HG03097 (cell line): ENCODE measurements at regions not wholly inside any gene's neighbourhood (a gene's known extent, or its start where the extent isn't known, plus 50 kb on each side); places are given as distances from the start of the nearest gene placed in this dataset.
"Not testable (repeated sequence)": the region's sequence is repeated elsewhere in the genome, so short reads cannot be mapped to it uniquely, and the experiment has no call there.

Experiments used
- ATAC-seq: cut with Tn5 transposase; IDR thresholded peaks from one replicate; pipeline ENCODE4 v1.9.1; 2021; ENCODE audit not compliant: unreplicated experiment, low FRiP score

- no peak for ATAC-seq
Measured at GRCh38 chr12:116687888-116688287, 50.0 kb downstream of the SPRING1 start.

- no peak for ATAC-seq
Measured at GRCh38 chr12:116684891-116685290, 53.0 kb downstream of the SPRING1 start.

DNA sequence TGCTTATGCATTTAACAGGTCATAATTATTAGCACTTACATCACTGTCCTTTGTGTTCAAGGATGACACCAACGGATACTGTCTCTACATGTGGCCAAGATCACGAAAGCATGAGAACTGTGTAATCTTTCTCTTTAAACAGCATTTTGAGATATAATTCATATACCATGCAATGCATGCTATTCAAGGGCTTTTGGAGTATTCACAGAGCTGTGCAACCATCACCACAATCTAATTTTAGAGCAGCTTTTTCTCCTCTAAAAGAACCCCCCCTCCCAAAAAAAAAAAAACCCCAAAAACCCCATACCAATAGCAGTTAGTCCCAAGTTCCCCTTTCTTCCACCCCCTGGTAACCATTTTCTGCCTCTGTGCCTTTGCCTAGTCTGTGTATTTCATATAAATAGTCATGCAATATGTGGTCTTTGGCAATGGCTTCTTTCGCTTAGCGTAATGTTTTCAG, 60.6 kb downstream of the SPRING1 start:
- ATAC-seq = no peak

DNA sequence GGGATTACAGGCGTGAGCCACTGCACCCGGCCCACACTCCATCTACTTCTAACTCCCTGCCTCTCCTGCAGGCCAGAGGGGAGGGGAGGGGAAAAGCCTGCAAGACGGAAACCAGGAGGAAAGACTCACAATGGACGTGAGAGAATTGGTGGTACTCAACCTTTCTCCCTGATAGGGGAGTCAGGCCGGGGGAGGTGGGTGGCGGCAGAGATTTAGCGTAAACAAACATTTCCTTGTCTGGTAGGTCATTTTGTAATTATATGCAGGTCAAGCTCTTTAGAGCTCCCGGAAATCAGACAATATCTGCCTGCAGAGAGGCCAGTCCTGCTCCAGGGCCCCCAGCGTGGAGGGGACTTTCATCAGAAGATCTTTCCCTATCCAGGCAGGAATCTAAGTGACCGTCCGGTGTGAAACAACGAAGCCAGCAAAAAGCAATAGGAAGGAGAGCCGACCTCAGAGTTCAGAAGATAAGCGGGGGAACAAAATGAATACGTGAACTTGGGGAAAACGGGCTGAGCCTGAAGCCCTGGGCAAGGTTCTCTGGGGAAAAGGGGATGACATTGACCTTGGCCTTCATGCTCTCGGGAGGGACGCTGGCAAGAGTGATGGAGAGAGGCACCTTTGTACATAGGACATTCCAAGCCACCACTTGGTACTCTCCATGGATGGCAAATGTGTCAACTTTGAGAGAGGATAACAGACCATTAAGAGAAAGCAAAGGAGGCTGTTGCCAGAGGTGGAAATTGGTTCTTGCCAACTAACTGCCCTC, 62.3 kb downstream of the SPRING1 start:
- ATAC-seq = no peak

GRCh38 chr12:116674643-116675183, 63.2 kb downstream of the SPRING1 start:
- no peak for ATAC-seq

- ATAC-seq = no peak
Measured at GRCh38 chr12:116673681-116674111, 64.2 kb downstream of the SPRING1 start.

- peak; percentile 78 for ATAC-seq
Measured at GRCh38 chr12:116672842-116673516, 64.9 kb downstream of the SPRING1 start.

DNA sequence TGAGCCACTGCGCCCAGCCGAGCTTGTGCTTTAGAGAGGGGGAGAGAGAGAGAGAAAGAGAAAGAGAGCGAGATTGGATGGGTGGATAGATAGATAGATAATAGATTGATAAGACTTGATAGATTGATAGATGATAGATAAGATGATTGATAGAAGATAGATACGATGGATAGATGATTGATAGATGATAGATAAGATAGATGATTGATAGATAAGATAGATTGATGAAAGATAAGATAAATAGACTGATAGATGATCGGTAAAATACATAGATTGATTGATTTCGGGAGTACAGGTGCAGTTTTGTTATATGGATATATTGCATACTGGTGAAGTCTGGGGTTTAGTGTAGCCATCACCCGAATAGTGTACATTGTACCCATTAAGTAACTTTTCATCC, 65.9 kb downstream of the SPRING1 start:
- ATAC-seq = no peak

DNA sequence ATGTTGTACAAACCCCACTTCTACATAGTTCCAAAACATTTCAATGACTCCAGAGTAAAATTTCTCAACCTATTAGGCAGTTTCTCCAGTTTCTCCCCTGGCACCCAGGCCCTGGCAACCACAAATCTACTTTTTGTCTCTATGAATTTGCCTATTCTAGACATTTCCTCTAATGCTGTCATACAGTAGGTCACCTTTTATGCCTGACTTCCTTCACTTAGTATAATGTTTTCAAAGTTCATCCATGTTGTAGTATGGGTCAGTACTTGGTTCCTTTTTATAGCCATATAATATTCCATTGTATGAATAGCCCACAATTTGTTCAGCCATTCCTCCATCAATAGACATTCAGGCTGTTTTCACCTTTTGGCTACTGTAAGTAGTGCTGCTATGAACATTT, 67.0 kb downstream of the SPRING1 start:
- no peak for ATAC-seq

DNA sequence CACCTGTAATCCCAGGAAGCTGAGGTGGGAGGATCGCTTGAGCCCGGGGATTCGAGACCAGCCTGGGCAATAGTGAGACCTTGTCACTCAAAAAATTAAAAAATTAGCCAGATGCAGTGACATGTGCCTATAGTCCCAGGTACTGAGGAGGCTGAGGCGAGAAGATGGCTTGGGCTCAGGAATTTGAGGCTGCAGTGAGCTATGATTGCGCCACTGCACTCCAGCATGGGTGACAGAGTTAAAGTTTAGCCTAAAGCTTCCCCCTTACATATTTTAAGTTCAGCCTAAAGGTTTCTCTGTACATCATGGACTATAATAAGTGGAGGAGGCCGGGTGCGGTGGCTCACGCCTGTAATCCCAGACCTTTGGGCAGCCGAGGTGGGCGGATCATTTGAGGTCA, 70.1 kb downstream of the SPRING1 start:
- ATAC-seq = no peak

GRCh38 chr12:116666829-116667228, 71.0 kb downstream of the SPRING1 start:
- not testable (repeated sequence) for ATAC-seq

- ATAC-seq = no peak
Measured at GRCh38 chr12:116666305-116666673, 71.6 kb downstream of the SPRING1 start.

GRCh38 chr12:116665666-116666304, 72.1 kb downstream of the SPRING1 start:
- no peak for ATAC-seq

- ATAC-seq = no peak
Measured at GRCh38 chr12:116664085-116664484, 73.8 kb downstream of the SPRING1 start.

DNA sequence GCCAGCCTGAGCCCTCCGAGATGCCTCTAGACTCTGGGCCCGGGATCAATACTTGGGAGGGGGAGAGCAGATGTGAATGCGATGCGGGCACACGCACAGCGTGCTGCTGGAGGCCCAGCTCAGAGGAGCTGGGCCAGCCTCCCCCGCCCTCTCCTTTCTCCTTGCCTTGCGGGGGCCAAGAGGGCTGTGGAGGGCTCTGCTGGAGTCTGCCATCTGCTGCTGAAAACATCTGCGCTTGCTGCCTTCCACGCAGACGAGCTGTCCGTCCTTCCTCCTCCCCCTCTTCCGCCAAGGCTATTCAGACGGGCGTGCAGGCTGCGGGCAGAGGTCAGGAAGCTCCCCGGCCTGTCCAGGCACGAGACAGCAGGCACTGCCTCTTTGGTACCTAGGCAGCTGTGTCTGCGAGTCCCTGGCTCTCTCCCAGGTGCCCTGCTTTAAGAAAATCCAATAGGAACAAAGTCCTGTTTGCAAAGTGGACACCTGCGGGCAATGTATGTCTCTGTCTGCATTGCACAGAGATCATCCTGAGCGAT, 75.2 kb downstream of the SPRING1 start:
- ATAC-seq = no peak

DNA sequence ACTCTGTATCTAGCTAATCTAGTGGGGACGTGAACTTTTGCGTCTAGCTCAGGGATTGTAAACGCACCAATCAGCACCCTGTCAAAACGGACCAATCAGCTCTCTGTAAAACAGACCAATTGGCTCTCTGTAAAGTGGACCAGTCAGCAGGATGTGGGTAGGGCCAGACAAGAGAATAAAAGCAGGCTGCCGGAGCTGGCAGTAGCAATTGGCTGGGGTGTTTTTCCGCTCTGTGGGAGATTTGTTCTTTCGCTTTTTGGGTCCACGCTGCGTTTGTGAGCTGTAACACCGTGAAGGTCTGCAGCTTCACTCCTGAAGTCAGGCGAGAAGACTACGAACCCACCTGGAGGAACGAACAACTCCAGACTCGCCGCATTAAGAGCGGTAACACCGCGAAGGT, 76.5 kb downstream of the SPRING1 start:
- ATAC-seq = no peak

GRCh38 chr12:116660740-116661139, 77.1 kb downstream of the SPRING1 start:
- not testable (repeated sequence) for ATAC-seq

DNA sequence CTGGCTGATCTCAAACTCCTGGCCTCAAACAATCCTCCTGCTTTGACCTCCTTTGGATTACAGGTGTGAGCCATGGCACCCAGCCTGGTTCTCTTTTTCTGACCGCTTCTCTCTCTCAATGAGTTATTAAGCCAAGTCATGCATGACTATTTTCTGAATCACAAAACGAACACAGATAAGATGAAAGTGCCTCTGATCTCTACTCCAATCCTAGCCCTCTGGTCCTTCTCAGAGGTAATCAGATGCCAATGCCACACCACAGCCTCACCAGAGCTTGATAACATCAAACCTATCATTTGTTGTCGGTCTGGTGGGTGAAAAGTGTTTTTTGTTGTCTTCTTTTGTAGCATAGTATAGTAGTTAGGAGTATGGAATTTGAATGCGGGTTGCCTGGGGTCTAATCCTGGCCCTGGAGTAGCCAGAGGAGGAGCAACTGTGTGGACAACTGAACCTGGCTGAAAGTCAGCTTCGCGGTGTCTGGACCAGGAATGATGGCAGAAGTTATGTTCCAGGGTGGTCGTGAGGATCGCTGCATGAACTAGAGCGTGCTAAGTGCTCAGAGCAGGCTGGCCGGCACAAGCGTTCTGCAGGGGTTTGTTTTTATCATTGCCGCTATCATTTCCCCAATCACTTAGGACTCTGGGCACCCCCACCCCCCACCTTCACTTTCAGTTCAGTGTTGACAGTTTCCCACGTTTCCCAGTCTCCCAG, 77.9 kb downstream of the SPRING1 start:
- no peak for ATAC-seq

GRCh38 chr12:116657921-116658495, 79.9 kb downstream of the SPRING1 start:
- no peak for ATAC-seq

- no peak for ATAC-seq
Measured at GRCh38 chr12:116656306-116656705, 81.6 kb downstream of the SPRING1 start.
